H1 (cell line): ENCODE measurements at regions not wholly inside any gene's neighbourhood (a gene's known extent, or its start where the extent isn't known, plus 50 kb on each side); places are given as distances from the start of the nearest gene placed in this dataset.

Experiments used
- SIRT6 ChIP-seq: IDR thresholded peaks from one replicate; pipeline ENCODE4 v1.7.1; 2012; ENCODE audit warnings: low read length, inconsistent platforms
- SP1 ChIP-seq: IDR thresholded peaks from 2 replicates; pipeline ENCODE4 v1.6.1; 2011; ENCODE audit warnings: low read depth, low read length
- ZNF274 ChIP-seq: IDR thresholded peaks from 2 replicates; pipeline ENCODE4 v1.7.0; 2012; ENCODE audit warnings: low read length, borderline replicate concordance; ENCODE audit errors: extremely low read depth

GRCh38 chr18:22814329-22814703 lies 118.8 kb upstream of the RBBP8 start (continued):
- TF ChIP-seq SP1 (no peak), ZNF274 (no peak), SIRT6 (no peak)
